ENCODE measurements at regions not wholly inside any gene's neighbourhood (a gene's known extent, or its start where the extent isn't known, plus 50 kb on each side); places are given as distances from the start of the nearest gene placed in this dataset.

- ChIA-PET CTCF (no interaction called here), POLR2A (no interaction called here)
- no peak for DNase-seq (ENCODE audit: low read depth)
- H3K36me3 ChIP-seq (ENCODE audit: control insufficient read depth, insufficient read depth, low read length), result no peaks in the 10 kb centered on the region
- H3K4me3 ChIP-seq (ENCODE audit: low read depth, low read length), result no peak overlapping the region
- TF ChIP-seq, protein P1, sequence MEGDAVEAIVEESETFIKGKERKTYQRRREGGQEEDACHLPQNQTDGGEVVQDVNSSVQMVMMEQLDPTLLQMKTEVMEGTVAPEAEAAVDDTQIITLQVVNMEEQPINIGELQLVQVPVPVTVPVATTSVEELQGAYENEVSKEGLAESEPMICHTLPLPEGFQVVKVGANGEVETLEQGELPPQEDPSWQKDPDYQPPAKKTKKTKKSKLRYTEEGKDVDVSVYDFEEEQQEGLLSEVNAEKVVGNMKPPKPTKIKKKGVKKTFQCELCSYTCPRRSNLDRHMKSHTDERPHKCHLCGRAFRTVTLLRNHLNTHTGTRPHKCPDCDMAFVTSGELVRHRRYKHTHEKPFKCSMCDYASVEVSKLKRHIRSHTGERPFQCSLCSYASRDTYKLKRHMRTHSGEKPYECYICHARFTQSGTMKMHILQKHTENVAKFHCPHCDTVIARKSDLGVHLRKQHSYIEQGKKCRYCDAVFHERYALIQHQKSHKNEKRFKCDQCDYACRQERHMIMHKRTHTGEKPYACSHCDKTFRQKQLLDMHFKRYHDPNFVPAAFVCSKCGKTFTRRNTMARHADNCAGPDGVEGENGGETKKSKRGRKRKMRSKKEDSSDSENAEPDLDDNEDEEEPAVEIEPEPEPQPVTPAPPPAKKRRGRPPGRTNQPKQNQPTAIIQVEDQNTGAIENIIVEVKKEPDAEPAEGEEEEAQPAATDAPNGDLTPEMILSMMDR (IDR thresholded peaks at IDR 0.05; ENCODE audit: insufficient read depth, low read depth, low read length), result no peak
- no peaks in the 10 kb centered on the region for H3K27me3 ChIP-seq (ENCODE audit: control insufficient read depth, insufficient read depth, low read length)
Observed at GRCh38 chr5:2530609-2531008, 220.9 kb downstream of the IRX2 start.

DNA sequence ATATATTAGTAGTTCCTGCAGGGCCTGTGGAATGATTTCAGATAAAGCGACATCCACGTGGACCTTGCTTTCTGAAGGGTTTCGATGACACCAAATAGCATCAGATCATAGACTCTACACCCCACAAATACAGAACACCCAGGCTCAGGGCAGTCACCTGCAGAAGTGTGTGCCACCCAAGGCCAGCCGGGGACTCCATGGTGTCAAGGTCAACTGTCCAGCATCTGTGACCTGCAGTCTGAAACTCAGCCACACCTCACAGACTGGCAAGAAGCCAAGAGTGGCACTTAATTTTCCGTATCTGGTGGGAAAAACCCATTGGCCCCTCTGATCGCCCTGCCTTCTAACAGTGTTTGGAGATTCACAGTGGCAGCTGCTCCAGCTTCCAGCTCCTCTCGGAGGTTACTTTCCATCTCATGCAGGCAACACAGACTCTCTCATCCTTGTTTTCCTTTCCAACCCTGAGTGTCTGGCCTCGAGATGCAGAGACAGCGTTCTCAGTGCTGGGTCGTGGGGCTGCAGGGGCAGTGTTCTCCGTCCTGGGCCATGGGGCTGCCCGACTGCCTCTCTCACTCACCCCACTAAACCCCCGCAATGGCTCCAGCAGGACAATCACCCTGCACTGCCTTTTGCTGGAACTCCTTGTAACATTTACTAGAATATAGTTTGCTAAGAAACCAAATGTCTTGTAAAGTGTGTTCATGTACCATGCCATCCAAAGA is 221.9 kb downstream of the IRX2 start:
- TF ChIP-seq, protein P1 (IDR thresholded peaks at IDR 0.05; ENCODE audit: insufficient read depth, low read depth, low read length), result no peak
- no peaks in the 10 kb centered on the region for H3K27me3 ChIP-seq (ENCODE audit: control insufficient read depth, insufficient read depth, low read length)
- CTCF ChIA-PET, result no interaction called here
- no peak for DNase-seq (ENCODE audit: low read depth)
- POLR2A ChIA-PET, result no interaction called here
- no peaks in the 10 kb centered on the region for H3K36me3 ChIP-seq (ENCODE audit: control insufficient read depth, insufficient read depth, low read length)
- no peak overlapping the region for H3K4me3 ChIP-seq (ENCODE audit: low read depth, low read length)

DNA sequence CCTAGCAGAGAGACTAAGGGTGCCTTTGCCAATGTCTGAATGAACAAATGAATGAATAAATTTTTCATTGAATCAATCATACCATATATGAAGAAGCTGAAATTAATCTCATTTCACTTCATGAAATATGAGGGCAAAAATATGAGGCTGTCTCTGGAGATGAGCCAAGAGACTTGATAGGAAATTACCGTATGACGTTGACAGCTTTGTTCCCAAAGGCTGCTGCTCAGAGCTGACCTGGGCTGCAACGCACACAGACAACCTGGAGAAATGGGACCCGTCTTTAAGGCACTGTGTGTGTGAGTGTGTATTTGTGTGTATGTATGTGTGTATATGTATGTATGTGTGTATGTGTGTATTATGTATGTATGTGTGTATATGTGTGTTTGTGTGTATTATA is 226.1 kb downstream of the IRX2 start:
- no peak for DNase-seq (ENCODE audit: low read depth)
- TF ChIP-seq, protein P1 (IDR thresholded peaks at IDR 0.05; ENCODE audit: insufficient read depth, low read depth, low read length), result no peak
- Histone ChIP-seq H3K27me3 (ENCODE audit: control insufficient read depth, insufficient read depth, low read length) (no peaks in the 10 kb centered on the region), H3K4me3 (ENCODE audit: low read depth, low read length) (no peak overlapping the region), H3K36me3 (ENCODE audit: control insufficient read depth, insufficient read depth, low read length) (no peaks in the 10 kb centered on the region)
- ChIA-PET CTCF (no interaction called here), POLR2A (no interaction called here)

- CTCF ChIA-PET, result no interaction called here
Observed at GRCh38 chr5:2524620-2525019, 226.9 kb downstream of the IRX2 start.

DNA sequence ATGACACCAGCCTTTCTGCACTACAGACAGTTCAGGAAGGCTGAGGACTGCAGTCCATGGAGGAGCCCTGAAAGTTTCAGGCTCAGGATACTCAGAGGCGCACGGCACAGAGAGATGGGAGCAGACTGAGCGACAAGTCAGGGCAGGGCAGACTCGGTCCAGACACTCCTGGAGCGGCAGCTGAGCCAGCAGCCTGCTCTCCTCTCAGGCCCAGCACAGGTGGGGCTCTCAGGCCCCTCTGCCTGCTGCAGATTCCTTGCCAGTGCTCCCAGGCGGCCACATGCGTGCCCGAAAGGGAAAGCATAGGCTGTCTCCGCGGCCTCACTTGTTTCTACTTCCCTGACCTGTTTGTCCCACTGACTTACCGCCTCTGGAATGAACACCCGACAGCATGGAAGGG is 228.3 kb downstream of the IRX2 start:
- H3K4me3 ChIP-seq (ENCODE audit: low read depth, low read length), result no peak overlapping the region
- no peaks in the 10 kb centered on the region for H3K27me3 ChIP-seq (ENCODE audit: control insufficient read depth, insufficient read depth, low read length)
- ChIA-PET CTCF (no interaction called here), POLR2A (no interaction called here)
- no peaks in the 10 kb centered on the region for H3K36me3 ChIP-seq (ENCODE audit: control insufficient read depth, insufficient read depth, low read length)
- no peak for DNase-seq (ENCODE audit: low read depth)
- TF ChIP-seq, protein P1 (IDR thresholded peaks at IDR 0.05; ENCODE audit: insufficient read depth, low read depth, low read length), result no peak

More at GRCh38 chr5:2524620-2525019, 226.9 kb downstream of the IRX2 start:
- no peak for DNase-seq (ENCODE audit: low read depth)
- Histone ChIP-seq H3K36me3 (ENCODE audit: control insufficient read depth, insufficient read depth, low read length) (no peaks in the 10 kb centered on the region), H3K4me3 (ENCODE audit: low read depth, low read length) (no peak overlapping the region), H3K27me3 (ENCODE audit: control insufficient read depth, insufficient read depth, low read length) (no peaks in the 10 kb centered on the region)
- TF ChIP-seq, protein P1 (IDR thresholded peaks at IDR 0.05; ENCODE audit: insufficient read depth, low read depth, low read length), result no peak
- POLR2A ChIA-PET, result no interaction called here

Data from BJ (cell line).